Inflammatory macrophage treated with lipopolysaccharide for 1 hour (primary cell): ENCODE measurements at regions not wholly inside any gene's neighbourhood (a gene's known extent, or its start where the extent isn't known, plus 50 kb on each side); places are given as distances from the start of the nearest gene placed in this dataset.

Experiments
- DNase-seq, 2 donors: peaks; one replicate each; pipeline ENCODE4 v3.0.0-alpha.2; 2020 to 2022

DNA sequence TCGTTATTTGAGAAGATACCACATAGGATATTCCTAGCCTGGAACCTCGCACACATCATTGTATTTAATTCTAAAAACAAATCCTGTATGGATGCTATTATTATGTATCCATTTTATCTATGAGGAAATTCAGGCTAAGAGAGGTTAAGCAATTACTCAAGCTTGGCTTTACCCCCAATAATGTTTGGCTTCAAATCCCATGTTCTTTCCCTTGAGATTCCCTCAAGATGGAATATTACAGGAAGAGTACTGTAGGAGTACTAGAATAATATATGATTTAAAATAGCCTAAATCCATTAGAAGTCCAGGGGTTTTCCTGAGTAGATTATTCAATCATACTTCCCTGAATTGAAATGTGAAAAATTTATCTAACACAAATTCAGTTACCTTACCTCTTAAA, 630.2 kb downstream of the ZNF385D start:
- no peak for DNase-seq

DNA sequence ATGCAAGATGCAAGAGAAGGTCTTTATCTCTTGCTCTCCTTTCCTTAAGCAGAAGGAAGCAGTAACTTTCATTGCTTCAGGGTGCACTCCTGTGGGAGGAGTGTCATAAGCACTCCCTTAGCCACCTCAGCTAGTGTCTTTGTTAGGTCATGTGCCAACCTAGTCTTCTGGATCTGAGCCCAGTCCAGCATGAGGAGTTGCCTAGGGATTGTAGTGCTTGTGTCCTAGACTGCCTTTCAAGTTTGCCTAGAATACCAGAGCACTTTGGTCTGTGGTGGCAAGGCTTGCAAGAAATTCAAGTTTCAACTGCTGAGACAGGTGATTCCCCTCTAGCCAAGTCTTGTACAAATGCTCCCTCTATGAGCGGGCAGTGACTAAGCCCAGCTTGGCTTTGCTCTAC, 633.6 kb downstream of the ZNF385D start:
- DNase-seq = no peak

DNA sequence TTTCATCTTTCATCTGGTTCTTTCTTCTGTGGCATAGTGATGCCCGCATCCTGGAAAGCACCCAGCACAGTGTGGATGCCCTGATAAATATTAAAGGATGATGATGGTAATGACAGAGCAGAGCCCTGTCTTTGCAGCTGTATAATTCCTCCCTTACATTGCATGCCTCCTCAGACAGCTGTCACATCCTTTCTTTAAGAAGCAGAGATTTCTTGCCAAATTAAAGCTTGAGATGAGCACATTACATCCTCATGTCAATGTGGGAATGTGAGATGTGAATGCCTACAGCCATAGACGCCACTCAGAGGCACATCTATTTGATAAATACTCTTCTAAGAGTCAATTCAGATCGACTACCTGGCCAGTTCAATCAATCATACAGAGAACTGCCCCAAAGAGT, 642.0 kb downstream of the ZNF385D start:
- DNase-seq = no peak

DNA sequence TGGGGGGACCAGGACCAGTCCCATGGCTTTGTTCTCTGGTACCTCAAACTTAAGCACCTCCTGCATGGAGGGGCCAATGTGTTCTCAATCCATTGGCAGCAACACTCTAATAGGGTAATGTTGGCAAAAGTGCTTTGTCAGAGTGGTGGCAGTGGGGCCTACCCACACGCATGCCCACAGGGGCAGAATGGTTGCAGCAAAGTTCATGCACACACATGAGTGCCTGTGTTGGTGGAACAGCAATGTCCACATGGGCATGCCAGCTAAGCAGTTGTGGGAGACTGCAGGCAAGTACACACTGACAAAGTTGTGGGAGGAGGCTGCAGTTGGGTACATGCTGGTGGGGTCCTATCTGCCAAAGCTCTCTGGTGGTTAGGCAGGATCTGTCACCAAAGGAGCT, 645.2 kb downstream of the ZNF385D start:
- no peak for DNase-seq

DNA sequence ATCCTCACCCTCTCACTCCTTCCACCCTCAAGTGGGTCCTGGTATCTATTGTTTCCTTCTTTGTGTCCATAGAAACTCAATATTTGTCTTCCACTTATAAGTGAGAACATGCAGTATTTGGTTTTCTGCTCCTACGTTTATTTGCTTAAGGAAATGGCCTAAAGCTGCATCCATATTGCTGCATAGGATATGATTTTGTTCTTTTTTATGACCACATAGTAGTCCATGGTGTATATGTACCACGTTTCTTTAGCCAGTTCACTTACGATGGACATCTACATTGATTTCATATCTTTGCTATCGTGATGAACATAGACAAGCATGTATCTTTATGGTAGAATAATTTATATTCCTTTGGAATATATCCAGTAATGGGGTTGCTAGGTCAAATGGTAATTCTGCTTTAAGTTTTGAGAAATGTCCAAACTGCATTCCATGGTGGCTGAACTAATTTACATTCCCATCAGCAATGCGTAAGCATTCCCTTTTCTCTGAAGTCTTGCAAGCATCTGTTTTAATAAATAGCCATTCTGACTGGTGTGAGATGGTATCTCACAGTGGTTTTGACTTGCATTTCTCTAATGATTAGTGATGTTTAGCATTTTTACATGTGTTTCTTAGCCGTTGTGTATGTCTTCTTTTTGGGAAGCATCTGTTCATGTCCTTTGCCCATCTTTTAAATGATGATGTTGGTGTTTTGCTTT, 650.2 kb downstream of the ZNF385D start:
- DNase-seq = no peak

DNA sequence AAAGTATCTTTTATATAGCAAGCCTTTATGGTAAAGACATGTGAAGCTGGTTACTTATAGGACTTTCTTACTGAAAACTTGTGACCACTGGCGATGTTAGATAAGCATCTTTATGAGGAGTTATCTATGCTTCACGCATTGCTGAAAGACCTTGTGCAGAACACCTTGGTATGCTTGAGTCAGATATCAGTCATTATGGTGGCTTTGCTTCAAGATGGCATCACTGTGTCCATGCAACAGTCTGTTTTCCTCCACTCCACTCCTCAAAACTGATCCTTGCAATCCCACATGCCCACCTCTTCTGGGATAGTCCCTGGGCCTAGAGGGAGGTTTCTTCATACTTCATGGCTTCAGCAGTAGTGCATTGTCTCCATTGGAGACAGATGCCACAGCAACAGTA, 656.3 kb downstream of the ZNF385D start:
- no peak for DNase-seq

DNA sequence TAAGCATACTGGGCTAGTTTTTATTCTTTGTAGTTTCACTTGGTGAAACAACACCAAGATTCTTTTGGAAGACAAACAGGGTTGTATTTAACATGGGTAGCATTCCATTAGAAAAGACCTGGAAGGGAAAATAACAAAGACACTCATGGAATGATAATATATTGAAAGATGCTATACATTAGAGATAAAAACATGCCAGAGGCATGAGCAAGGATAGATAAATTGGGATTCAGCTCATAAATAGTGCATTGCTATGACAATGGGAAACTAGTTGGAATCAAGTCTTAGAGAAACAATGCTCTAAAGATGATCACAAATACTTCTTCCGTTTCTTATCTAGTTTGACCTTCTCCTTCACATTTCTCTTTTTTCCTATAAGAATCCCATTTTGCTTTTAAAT, 677.4 kb downstream of the ZNF385D start:
- no peak for DNase-seq

DNA sequence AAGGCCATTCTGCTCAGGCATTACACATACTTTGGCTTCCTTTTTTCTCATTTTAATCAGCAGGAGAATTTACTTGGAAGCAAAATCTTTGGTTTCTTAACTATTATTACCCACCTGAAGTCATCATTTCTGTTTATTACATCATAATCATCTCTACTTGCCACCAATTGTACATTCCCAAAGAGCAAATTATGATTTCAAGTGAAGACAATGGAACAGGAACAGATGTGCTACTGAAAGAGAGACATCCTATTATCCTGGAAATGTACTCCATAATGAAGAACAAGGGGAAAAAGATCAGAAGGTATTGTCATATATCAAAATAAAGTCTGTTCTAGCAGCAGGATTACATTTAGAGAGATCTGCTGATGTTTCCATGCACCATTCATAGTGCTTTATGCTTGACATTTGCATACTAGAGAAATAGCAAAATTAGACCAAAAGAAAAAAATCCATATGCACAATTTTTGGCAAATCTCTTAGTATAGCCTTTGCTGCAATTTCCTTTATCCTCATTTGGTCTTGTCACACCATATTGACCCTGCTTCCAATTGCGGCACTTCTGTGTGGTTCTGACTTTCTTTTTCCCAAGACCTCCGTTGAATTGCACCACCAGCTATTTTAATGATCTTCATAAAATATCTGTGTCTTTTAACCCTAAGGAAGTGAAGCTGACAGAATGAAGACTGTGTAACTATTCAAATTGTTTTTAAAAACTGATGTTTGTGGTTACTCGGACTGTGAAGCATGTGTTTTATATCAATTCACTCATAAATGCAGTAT, 683.8 kb downstream of the ZNF385D start:
- no peak for DNase-seq

DNA sequence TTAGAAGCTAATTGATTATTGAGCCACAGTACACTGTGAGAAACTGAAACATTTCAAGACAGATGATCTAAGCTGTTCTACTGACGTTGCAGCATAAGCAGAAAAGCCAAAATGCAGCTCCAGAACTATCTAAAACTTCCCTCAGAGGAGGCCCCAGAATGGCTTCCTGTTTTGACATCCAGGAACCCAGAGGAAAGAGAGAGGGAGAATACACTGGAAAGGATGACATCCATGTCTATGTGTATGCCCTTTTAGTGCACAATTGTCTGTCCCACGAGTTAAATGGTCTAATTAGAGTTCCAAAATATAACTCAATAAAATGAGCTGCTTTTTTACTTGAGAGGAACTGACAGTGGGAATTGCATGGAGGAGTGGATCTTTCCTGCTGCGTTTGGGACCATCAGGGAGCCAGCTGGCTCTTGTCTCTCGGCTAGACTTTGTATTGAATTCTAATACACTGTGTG, 688.1 kb downstream of the ZNF385D start:
- DNase-seq = no peak

DNA sequence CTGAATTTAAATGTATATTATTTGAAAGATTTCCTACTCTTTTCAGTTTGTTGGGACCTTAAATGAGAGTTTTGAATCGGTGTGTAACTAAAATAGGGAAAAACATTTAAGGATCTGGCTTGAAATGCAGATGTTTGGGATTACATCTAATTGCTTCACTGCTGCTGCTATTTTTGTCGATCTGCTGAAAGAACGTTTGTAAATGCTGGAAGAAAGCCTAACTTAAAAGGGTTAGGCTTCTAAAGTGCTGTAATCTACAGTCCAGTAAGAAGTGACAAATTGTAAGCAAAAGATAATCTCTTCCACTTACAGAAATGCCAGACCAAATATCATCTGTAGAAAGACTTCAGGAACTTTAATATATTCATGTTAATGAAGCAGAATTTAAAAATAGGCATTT, 691.6 kb downstream of the ZNF385D start:
- no peak for DNase-seq

DNA sequence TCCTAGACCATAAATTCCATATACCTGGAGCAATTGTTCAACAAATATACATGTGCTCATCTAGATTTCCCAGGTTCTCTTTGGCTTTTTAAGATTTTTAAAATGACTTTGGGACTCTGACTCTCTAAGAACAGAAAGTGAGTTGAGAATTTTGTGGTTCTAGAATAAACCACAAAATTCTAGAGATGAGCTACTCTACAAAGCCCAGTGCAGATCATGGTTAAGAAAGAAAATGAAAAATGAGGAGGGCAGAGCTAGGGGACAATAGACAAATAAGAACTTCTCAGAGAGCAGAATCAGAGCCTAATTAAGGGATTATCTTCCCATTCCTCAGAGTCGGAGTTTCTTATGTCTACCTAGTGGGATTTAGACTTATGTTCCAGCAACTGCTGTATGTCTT, 694.7 kb downstream of the ZNF385D start:
- DNase-seq = no peak

DNA sequence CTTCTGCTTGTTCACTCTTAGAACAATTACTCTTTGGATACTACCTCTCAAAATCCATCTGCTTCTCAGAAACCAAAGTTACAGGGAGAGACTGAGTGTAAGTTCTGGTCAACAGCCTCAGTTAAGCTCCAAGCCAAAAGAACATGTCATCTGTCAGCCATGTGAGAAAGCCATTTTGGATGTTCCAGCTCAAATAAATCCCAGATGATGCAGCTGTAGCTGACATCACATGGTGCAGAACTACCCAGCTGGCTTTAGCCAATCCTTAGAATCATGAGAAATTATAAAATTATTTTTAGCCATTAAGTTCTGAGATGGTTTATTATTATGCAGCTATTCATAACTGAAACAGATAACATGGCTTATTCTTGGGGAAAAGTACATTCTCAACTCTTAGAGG, 696.0 kb downstream of the ZNF385D start:
- no peak for DNase-seq

DNA sequence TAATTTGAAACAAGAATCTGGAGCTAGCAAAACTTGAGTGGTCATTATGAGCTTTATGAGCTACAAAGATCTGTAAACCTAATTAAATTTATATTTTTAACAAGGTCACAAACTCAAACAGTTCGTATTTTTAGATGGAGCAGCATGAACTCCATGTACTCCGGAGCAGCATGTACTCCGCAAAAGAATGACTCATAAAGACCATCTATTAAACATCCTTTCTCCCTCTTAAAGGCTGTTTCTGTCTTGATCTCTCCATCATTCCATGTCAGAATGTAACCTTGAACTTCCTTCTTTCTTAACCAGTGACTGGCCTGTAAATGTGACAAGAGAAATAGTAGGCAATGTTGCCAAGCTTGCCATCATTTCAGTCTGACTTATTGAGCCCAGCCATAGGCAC, 696.9 kb downstream of the ZNF385D start:
- DNase-seq = no peak

DNA sequence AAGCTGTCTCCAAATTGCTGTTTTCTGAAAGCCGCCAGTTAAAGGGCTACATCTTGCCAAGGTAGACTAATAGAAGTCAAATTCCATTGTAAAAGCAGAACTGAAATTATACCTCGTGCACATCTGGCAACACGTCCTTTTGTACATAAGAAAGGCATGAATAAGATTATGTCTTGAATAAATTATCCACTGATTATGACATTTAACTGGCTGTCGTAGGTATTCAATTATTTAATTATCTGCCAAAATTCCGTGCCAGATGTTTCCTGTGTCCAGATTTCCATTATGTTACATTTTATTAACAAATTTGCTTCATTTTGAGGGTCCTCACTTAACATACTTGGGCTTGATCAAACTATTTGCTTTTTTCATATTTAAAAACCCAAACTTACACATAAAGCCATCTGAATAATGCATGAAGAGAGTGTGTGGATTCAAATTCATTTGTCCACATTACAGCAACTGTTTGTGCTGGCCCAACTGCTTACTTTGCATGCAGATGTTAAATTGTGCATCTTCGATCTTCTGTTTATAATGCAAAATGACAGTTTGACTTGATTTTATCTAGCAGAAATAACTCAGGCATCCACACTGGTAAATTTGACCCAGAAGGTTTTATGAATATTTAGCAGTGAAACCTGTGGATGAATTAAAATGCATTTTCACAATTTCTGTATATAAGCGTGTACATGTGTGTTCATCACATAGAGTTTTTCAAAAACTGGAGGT, 701.5 kb downstream of the ZNF385D start:
- DNase-seq = no peak

DNA sequence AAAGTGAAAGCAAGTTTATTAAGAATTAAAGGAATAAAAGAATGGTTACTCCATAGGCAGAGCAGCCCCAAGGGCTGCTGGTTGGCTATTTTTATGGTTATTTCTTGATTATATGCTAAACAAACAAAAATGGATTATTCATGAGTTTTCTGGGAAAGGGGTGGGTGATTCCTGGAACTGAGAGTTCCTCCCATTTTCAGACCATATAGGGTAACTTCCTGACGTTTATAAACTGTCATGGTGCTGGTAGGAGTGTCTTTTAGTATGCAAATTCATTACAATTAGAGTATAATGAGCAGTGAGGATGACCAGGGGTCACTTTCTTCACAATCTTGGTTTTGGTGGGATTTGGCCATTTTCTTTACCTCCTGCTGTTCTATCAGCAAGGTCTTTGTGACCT, 707.9 kb downstream of the ZNF385D start:
- no peak for DNase-seq

DNA sequence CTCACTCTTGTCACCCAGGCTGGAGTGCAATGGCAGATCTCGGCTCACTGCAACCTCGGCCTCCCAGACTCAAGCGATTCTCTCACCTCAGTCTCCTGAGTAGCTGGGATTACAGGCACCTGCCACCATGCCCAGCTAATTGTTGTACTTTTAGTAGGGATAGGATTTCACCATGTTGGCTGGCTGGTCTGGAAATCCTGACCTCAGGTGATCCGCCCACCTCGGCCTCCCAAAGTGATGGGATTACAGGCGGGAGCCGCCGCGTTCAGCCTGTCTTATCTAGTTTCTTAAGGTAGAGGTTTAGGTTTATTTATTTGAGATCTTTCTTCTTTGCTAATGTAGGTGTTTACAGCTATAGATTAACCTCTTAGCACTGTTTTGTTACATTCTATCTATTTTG, 708.8 kb downstream of the ZNF385D start:
- DNase-seq = no peak

DNA sequence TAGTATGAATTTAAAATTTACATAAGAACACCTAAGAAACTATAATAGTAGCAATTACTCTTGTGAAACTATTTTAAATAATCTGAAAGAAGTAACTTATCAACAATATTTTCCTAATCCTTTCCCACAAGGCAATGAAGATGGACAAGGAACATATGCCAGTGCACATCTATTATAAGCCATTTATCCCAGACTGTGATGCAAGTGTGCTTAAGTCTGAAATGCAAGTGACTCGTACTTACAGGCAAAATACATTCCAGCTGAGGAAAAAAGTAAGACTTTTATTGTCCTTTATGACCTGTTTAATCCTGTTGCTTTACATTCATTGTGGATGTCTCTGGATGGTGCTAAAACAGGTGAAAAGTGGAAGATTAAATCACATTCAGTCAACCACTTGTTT, 709.4 kb downstream of the ZNF385D start:
- DNase-seq = no peak

DNA sequence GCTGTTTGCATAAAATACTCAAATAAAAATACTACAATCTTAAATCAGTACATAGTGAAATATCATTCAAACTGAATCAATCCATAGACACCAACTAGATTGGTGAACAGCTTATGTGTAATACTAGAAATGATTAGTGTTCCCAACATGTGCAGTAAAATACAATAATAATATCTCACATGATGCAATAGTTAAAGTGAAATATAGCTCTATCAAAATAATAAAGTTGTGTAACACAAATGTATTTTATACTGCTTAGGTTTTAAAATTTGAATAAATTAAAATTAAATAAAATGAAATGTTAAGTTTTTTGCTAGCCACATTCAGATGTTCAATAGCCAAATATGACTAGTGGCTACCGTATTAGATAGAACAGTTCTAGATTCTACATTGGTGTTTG, 714.1 kb downstream of the ZNF385D start:
- no peak for DNase-seq

DNA sequence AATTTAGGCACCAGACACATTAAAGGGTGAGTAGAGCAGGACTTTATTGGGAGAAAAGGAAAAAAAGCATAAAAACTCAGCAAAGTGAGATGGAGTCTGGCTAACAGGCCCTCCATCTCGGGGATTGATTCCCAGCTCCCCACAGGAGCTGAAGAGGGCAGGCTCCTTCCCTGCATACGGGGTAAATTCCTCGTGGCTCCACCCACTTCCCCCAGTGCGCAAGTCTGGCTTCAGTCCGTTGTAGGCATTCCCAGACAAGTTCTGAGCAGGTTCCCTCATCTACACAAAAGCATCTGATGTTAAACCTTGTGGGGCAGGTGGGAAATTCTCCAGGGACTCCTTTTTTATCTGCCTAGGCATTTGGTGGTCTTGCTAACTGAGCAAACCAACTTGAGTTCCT, 722.6 kb downstream of the ZNF385D start:
- no peak for DNase-seq

DNA sequence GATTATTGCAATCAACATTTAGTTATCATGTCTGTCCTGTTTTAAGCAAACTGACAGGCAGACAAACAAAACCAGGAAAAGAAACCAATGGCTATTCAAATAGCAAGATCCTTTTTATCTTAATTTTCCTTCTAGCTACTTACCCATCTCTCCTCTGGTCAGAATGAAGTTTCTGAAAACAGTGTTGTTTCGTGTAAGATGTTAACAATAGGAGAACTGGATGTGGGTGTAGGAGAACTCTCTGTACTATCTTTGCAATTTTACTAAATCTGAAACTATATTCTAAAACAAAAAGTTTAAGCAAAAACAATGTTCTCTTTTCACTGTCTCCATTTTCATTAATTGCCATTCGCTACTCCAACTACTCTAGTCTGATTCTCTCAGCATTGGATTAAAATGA, 726.4 kb downstream of the ZNF385D start:
- DNase-seq = no peak

DNA sequence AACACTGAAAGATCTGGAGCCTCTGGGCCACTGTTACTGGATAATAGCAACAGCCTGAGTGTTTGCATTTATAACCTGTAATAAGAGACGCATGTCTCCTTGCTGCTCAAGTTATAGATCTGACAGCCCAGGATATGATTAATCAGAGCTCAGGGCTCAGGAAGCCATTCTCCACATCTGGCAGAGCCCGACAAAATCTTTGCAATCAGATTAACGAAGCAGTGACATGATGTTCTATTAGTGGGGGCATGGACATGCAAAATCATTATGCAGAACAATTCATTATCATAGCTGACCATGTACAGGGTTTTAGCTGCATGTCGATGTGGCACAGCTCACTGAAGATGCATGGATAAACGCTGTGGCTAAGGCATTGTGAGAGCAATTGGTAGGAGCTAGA, 730.3 kb downstream of the ZNF385D start:
- DNase-seq = no peak

DNA sequence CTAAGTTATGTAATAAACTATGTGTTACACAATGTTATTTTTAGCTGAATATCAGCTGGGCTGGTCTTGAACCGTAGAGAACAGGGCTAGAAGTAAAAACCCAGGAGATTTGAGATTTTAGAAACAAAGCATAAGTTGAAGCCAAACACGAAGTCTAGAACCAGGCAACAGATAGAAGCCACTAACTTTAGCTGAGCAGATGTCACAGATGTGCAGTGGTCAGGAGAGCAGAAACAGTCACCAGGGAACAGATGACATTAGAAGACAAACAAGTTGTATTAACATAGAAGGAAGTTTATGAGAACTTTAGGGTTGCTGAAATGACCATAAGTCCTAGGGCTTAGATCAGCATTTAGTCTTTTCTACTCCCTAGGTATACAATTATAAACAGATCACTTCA, 731.0 kb downstream of the ZNF385D start:
- no peak for DNase-seq

DNA sequence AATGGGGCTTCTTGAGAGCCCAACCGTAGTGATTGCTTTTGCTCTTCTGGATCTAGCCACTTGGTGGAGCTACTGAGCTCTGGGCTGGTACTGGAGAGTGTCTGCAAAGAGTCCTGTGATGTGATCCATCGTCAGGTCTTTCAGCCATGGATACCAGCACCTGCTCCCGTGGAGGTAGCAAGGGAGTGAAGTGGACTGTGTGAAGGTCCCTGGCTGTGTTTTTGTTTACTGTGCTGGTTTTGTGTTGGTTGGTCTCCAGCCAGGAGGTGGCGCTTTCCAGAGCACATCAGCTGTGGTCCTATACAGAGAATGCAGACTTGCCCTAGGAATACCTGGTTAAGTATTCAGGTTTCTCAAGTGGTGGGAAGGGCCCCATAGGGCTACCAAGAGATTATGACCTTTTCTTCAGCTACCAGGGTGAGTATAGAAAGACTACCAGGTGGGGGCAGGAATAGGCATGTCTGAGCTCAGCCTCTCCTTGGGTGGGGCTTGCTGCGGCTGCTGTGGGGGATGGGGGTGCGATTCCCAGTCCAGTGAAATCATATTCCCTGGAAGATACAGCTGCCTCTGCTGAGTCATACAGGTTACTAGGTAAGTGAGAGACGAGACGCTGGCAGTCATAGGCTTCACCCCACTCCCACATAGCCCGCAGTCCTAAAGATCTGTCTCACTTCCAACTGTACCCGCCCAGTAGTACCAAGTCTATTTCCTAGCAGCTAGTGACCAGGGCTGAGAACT, 733.7 kb downstream of the ZNF385D start:
- DNase-seq = no peak
